ENCODE measurements at regions not wholly inside any gene's neighbourhood (a gene's known extent, or its start where the extent isn't known, plus 50 kb on each side); places are given as distances from the start of the nearest gene placed in this dataset.

DNA sequence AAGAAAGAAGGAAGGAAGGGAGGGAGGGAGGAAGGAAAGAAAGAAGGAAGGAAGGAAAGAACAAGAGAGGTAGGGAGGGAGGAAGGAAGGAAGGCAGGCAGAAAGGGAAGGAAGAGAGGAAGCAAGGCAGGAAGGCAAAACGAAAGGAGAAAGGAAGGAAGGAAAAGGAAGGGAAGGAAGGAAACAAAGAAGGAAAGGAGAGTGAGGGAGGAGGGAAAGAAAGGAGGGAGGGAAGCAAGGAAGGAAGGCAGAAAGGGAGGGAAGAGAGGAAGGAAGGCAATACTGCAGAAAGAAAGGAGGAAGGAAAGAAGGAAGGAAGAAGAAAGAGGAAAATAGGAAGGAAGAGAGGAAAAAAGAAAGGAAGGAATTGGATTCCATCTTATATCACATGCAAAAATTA lies 1303.1 kb upstream of the TMEM132C start (continued):
- TF ChIP-seq, protein P1, sequence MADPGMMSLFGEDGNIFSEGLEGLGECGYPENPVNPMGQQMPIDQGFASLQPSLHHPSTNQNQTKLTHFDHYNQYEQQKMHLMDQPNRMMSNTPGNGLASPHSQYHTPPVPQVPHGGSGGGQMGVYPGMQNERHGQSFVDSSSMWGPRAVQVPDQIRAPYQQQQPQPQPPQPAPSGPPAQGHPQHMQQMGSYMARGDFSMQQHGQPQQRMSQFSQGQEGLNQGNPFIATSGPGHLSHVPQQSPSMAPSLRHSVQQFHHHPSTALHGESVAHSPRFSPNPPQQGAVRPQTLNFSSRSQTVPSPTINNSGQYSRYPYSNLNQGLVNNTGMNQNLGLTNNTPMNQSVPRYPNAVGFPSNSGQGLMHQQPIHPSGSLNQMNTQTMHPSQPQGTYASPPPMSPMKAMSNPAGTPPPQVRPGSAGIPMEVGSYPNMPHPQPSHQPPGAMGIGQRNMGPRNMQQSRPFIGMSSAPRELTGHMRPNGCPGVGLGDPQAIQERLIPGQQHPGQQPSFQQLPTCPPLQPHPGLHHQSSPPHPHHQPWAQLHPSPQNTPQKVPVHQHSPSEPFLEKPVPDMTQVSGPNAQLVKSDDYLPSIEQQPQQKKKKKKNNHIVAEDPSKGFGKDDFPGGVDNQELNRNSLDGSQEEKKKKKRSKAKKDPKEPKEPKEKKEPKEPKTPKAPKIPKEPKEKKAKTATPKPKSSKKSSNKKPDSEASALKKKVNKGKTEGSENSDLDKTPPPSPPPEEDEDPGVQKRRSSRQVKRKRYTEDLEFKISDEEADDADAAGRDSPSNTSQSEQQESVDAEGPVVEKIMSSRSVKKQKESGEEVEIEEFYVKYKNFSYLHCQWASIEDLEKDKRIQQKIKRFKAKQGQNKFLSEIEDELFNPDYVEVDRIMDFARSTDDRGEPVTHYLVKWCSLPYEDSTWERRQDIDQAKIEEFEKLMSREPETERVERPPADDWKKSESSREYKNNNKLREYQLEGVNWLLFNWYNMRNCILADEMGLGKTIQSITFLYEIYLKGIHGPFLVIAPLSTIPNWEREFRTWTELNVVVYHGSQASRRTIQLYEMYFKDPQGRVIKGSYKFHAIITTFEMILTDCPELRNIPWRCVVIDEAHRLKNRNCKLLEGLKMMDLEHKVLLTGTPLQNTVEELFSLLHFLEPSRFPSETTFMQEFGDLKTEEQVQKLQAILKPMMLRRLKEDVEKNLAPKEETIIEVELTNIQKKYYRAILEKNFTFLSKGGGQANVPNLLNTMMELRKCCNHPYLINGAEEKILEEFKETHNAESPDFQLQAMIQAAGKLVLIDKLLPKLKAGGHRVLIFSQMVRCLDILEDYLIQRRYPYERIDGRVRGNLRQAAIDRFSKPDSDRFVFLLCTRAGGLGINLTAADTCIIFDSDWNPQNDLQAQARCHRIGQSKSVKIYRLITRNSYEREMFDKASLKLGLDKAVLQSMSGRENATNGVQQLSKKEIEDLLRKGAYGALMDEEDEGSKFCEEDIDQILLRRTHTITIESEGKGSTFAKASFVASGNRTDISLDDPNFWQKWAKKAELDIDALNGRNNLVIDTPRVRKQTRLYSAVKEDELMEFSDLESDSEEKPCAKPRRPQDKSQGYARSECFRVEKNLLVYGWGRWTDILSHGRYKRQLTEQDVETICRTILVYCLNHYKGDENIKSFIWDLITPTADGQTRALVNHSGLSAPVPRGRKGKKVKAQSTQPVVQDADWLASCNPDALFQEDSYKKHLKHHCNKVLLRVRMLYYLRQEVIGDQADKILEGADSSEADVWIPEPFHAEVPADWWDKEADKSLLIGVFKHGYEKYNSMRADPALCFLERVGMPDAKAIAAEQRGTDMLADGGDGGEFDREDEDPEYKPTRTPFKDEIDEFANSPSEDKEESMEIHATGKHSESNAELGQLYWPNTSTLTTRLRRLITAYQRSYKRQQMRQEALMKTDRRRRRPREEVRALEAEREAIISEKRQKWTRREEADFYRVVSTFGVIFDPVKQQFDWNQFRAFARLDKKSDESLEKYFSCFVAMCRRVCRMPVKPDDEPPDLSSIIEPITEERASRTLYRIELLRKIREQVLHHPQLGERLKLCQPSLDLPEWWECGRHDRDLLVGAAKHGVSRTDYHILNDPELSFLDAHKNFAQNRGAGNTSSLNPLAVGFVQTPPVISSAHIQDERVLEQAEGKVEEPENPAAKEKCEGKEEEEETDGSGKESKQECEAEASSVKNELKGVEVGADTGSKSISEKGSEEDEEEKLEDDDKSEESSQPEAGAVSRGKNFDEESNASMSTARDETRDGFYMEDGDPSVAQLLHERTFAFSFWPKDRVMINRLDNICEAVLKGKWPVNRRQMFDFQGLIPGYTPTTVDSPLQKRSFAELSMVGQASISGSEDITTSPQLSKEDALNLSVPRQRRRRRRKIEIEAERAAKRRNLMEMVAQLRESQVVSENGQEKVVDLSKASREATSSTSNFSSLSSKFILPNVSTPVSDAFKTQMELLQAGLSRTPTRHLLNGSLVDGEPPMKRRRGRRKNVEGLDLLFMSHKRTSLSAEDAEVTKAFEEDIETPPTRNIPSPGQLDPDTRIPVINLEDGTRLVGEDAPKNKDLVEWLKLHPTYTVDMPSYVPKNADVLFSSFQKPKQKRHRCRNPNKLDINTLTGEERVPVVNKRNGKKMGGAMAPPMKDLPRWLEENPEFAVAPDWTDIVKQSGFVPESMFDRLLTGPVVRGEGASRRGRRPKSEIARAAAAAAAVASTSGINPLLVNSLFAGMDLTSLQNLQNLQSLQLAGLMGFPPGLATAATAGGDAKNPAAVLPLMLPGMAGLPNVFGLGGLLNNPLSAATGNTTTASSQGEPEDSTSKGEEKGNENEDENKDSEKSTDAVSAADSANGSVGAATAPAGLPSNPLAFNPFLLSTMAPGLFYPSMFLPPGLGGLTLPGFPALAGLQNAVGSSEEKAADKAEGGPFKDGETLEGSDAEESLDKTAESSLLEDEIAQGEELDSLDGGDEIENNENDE (IDR thresholded peaks at IDR 0.05; ENCODE audit: insufficient replicate concordance, low read length), result no peak
- TF ChIP-seq EP300 (IDR thresholded peaks at IDR 0.05; ENCODE audit: borderline replicate concordance in 1 of 2, low read depth in 2 of 2, low read length in 2 of 2), result no peak
- TF ChIP-seq GTF2F1 (IDR thresholded peaks at IDR 0.05; ENCODE audit: borderline replicate concordance, low read depth, low read length), result no peak
- no peak for TF ChIP-seq BACH1 (IDR thresholded peaks at IDR 0.05; ENCODE audit: low read length)
